Smooth muscle cell (in vitro differentiated cells): ENCODE measurements at regions not wholly inside any gene's neighbourhood (a gene's known extent, or its start where the extent isn't known, plus 50 kb on each side); places are given as distances from the start of the nearest gene placed in this dataset.

ENCODE experiments used
- DNase-seq: peaks from one replicate; lab custom pipeline; 2025; ENCODE audit not compliant: unreplicated experiment; lab: John Stamatoyannopoulos, UW
- H2AFZ ChIP-seq: fragments of 200-600 bp; sonication (generic); 2 replicates; pipeline ENCODE4 v1.6.0; 2016; ENCODE audit warnings: antibody characterized with exemption, low read depth, mild to moderate bottlenecking
- H3F3A ChIP-seq: fragments of 200-600 bp; sonication (generic); 2 replicates; pipeline ENCODE4 v1.6.0; 2017; ENCODE audit warnings: antibody characterized with exemption, low read depth
- H3K27ac ChIP-seq: fragments of 200-600 bp; sonication (generic); 2 replicates; pipeline ENCODE4 v1.5.1; 2016; ENCODE audit warnings: low read depth, mild to moderate bottlenecking
- H3K27me3 ChIP-seq: fragments of 200-600 bp; sonication (generic); 2 replicates; pipeline ENCODE4 v1.6.1; 2016; ENCODE audit warnings: low read depth, mild to moderate bottlenecking
- H3K36me3 ChIP-seq: fragments of 200-600 bp; sonication (generic); 2 replicates; pipeline ENCODE4 v1.5.1; 2016; ENCODE audit warnings: low read depth
- H3K4me1 ChIP-seq: fragments of 200-600 bp; sonication (generic); 2 replicates; pipeline ENCODE4 v1.5.1; 2016; ENCODE audit warnings: low read depth
- H3K4me2 ChIP-seq: fragments of 200-600 bp; sonication (generic); 2 replicates; pipeline ENCODE4 v1.6.0; 2016; ENCODE audit warnings: mild to moderate bottlenecking
- H3K4me3 ChIP-seq: fragments of 200-600 bp; sonication (generic); 2 replicates; pipeline ENCODE4 v1.5.1; 2016; ENCODE audit warnings: mild to moderate bottlenecking
- H3K79me2 ChIP-seq: fragments of 200-600 bp; sonication (generic); 2 replicates; pipeline ENCODE4 v1.6.0; 2016; ENCODE audit warnings: low read depth, mild to moderate bottlenecking
- H3K9ac ChIP-seq: fragments of 200-600 bp; sonication (generic); 2 replicates; pipeline ENCODE4 v1.6.0; 2016; ENCODE audit warnings: low read depth
- H3K9me3 ChIP-seq: fragments of 200-600 bp; sonication (generic); replicated peaks from 2 replicates; pipeline ENCODE4 v1.5.1; 2016; ENCODE audit warnings: low read depth
- H4K20me1 ChIP-seq: fragments of 200-600 bp; sonication (generic); 2 replicates; pipeline ENCODE4 v1.6.0; 2016; ENCODE audit warnings: low read depth
- CTCF ChIP-seq: fragments of 200-600 bp; sonication (generic); IDR thresholded peaks from 2 replicates; pipeline ENCODE4 v1.5.1; 2017; ENCODE audit warnings: borderline replicate concordance, mild to moderate bottlenecking, antibody characterized with exemption; ENCODE audit not compliant: insufficient read depth, poor library complexity, severe bottlenecking
- WGBS: methylation state at CpG from one replicate; pipeline ENCODE4 v1.1.7; 2016; ENCODE audit warnings: low lambda C conversion rate; 5-methylcytosine and 5-hydroxymethylcytosine counted together

GRCh38 chr14:62451221-62451620 is 594.0 kb downstream of the KCNH5 start:
- 87% methylated on average over 3 of the region's 3 CpGs for WGBS
- H3K36me3 ChIP-seq = no peaks in the 10 kb centered on the region
- no peak overlapping the region for H3K9ac ChIP-seq
- H3K27ac ChIP-seq = no peak overlapping the region
- H3K4me3 ChIP-seq = no peak overlapping the region
- H3K27me3 ChIP-seq = no peaks in the 10 kb centered on the region
- H3F3A ChIP-seq = no peaks in the 10 kb centered on the region
- TF ChIP-seq CTCF = no peak
- H4K20me1 ChIP-seq = no peaks in the 10 kb centered on the region
- DNase-seq = no peak
- no peaks in the 10 kb centered on the region for H3K9me3 ChIP-seq
- no peak overlapping the region for H3K4me2 ChIP-seq
- H3K4me1 ChIP-seq = no peaks in the 10 kb centered on the region
- no peaks in the 10 kb centered on the region for H3K79me2 ChIP-seq
- no peak overlapping the region for H2AFZ ChIP-seq

GRCh38 chr14:62453226-62453625 is 592.0 kb downstream of the KCNH5 start:
- no peak for TF ChIP-seq CTCF
- Histone ChIP-seq H2AFZ (no peak overlapping the region), H3K9ac (no peak overlapping the region), H3K79me2 (no peaks in the 10 kb centered on the region), H3K36me3 (no peaks in the 10 kb centered on the region), H3K4me2 (no peak overlapping the region), H3K27me3 (no peaks in the 10 kb centered on the region), H3K4me1 (no peaks in the 10 kb centered on the region), H3F3A (no peaks in the 10 kb centered on the region), H3K27ac (no peak overlapping the region), H3K4me3 (no peak overlapping the region), H4K20me1 (no peaks in the 10 kb centered on the region), H3K9me3 (no peaks in the 10 kb centered on the region)
- 87% methylated on average over 2 of the region's 2 CpGs for WGBS
- no peak for DNase-seq

GRCh38 chr14:62455446-62455845 is 589.8 kb downstream of the KCNH5 start:
- no peaks in the 10 kb centered on the region for H4K20me1 ChIP-seq
- peak overlapping the region; percentile 29 for H3K27ac ChIP-seq
- H3K9me3 ChIP-seq = no peaks in the 10 kb centered on the region
- no peak overlapping the region for H3K4me3 ChIP-seq
- no peak for TF ChIP-seq CTCF
- no peaks in the 10 kb centered on the region for H3F3A ChIP-seq
- H3K9ac ChIP-seq = no peak overlapping the region
- no peaks in the 10 kb centered on the region for H3K79me2 ChIP-seq
- 82% methylated on average over 3 of the region's 3 CpGs for WGBS
- no peaks in the 10 kb centered on the region for H3K4me1 ChIP-seq
- H3K4me2 ChIP-seq = no peak overlapping the region
- H3K27me3 ChIP-seq = no peaks in the 10 kb centered on the region
- no peaks in the 10 kb centered on the region for H3K36me3 ChIP-seq
- no peak for DNase-seq
- H2AFZ ChIP-seq = no peak overlapping the region

GRCh38 chr14:62462988-62463387 is 582.3 kb downstream of the KCNH5 start:
- Histone ChIP-seq H4K20me1 (no peaks in the 10 kb centered on the region), H3F3A (no peaks in the 10 kb centered on the region), H3K36me3 (no peaks in the 10 kb centered on the region), H2AFZ (no peak overlapping the region), H3K4me1 (no peaks in the 10 kb centered on the region), H3K4me2 (no peak overlapping the region), H3K79me2 (no peaks in the 10 kb centered on the region), H3K9me3 (no peaks in the 10 kb centered on the region), H3K27ac (no peak overlapping the region), H3K9ac (no peak overlapping the region), H3K27me3 (no peaks in the 10 kb centered on the region), H3K4me3 (no peak overlapping the region)
- 90% methylated on average over 4 of the region's 4 CpGs for WGBS
- no peak for DNase-seq
- no peak for TF ChIP-seq CTCF
